Hematopoietic multipotent progenitor cell treated with erythropoietin and hydrocortisone succinate and interleukin-3 and kit ligand, for 17 days (in vitro differentiated cells): ENCODE measurements at regions not wholly inside any gene's neighbourhood (a gene's known extent, or its start where the extent isn't known, plus 50 kb on each side); places are given as distances from the start of the nearest gene placed in this dataset.

Experiments
- DNase-seq: peaks from one replicate; pipeline ENCODE4 v3.0.0-alpha.2; 2015; ENCODE audit warnings: low spot score

DNA sequence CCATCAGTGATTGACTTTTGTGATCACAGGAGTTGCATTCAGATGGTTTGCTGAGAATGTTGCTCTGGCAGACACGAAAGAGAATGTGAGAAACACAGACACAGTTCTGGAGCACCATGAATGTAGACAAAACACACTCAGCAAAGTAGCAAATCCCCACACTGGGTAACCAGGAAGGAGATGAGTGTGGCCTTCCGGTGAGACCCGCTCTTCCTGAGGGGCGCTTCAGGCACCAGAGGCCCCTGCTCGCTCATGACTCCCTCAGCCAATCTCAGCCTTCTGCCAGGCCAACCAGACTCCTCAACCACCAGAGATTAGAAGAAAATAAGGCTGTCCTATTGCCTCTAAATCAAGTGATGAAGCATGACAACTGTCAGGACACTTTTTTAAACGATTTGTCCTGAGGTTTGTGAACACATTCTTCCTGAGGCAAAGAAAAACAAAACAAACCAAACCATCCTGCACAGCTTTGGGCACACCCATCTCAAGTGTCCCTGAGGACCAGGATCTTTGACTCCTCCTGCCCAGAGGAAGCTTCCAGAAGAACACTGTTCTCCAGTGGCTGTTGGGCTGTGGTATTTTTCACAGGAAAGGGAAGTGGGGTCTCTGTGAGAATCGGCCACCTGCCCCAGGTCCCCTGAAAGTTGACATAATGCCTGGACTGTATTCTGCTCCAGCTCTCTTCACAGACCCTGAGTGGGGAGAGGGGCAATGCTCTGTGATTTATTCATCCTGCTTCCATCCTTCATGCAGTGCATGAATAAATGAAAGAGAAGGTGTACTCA, 152.8 kb downstream of the BCL11A start:
- no peak for DNase-seq

GRCh38 chr2:60394463-60394862, 159.0 kb downstream of the BCL11A start:
- DNase-seq, result no peak

DNA sequence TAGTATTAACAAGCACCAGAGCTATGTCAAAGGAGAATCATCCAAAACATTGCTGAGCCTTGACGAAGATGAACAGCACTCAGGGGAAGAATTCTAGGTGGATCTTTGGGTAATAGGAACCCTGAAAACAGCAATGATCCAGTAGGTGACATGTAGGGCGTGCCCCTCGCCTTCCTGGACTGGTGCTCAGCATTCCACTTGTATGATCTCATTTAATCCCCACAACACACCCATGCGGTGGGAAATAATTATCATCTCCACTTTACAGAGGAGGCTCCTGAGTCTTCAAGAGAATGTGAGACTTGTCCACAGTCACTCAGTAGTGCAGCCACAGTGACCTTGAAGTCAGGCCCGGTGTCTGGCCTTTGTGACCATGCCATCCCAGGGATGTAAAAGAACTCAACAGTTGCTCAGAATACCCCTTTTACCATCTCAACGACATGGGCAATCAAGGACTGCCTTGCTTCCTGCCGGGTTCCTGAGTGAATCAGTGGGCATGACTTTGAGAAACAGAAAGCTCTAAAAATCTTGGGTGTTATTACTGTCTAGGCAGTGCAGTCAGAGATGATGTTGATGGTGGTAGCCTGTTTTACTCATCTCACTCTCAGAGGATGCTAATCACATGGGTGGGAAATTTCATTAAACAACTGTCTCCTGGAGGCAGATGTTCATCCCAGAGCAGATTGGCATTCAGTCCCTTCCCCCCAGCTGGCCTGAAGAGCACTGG, 161.6 kb downstream of the BCL11A start:
- no peak for DNase-seq

GRCh38 chr2:60391230-60391629, 162.2 kb downstream of the BCL11A start:
- DNase-seq, result peak; percentile 13

DNA sequence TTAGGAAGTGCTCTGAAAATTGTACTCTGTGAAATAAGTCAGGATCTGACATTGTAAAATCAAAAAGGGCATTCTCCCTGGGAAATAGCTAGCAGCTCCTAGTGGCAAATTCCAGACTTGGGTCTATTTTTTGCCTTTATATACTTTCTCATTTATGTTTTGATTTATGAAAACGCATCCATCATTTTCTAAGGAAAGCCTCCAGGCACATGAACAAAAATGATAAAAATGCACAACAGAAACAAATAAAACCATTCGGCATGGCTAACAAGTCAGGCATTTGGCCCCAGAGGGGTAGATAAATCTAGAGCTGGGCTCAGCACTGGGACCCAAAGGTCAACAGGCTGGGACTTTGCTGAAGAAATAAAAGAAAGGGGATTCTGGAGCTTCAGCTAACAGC, 167.0 kb downstream of the BCL11A start:
- DNase-seq, result no peak

DNA sequence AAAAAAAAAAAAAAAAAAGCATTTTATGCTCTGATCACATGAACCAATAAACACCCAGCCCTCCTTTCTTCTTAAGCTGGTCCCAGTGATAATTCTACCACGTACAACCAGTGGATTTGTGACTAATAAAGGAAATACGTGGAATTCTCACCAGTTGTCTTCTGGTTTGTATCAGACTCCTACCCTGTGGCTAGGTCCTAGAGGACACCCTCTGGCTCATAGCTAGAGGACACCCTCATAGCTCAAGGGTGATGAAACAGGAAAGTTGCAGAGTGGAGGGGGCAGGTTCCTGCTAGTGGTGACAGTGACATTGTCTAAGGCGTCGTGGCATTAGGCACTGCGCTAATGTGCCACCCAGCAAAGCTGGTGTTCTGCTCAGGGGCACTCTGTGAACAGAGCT, 167.8 kb downstream of the BCL11A start:
- DNase-seq, result no peak

DNA sequence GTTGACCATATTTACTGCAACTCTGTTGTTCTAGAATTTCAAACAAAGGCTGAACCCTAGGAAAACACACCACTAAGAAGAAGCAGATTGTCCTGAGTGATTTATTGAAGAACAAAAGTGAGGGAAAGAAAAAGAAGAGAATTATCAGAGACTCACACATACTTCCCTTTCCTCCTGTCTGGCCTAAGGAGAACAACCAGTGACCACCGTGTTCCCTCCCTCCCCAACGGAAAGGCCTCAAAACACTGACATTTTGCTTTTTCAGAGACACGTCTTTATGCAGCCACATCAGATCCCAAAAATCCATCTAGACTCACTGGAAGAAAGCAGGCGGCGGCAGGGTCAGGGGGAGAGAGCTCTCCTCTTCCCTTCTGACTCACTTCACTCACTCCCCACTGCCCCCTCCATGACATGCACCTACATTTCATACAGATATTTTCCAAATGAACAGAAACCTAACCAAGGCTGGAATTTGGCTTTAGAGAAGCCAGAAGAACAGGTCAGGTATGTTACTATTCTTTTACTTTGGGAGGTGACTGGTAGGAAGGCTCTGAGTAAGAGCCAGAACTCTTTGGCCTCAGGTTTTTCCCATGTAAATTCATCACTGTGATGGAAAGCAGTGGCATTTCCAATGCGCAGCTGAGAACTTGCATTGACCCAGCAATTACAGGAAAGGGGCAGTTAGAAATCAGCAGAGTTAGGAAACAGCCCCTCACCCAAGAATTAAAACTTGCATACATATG, 169.9 kb downstream of the BCL11A start:
- no peak for DNase-seq

DNA sequence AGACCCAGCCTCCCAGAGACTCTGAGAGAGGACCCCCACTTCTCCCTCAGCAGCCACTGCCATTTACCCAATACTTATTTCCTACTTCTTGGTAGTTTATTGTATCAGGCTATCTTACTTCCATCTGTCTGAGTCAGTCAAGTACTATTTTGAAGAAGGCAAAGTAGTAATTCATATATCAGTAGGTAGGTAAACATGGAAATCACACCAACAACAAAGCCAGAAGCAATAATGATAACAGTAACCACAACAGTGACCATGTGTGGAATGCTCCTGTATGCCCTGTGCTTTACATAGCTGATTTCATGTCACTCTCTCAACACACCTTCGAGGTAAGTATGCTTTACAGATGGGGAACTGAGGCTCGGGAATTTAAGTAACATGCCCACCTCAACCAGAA, 173.0 kb downstream of the BCL11A start:
- DNase-seq, result no peak

DNA sequence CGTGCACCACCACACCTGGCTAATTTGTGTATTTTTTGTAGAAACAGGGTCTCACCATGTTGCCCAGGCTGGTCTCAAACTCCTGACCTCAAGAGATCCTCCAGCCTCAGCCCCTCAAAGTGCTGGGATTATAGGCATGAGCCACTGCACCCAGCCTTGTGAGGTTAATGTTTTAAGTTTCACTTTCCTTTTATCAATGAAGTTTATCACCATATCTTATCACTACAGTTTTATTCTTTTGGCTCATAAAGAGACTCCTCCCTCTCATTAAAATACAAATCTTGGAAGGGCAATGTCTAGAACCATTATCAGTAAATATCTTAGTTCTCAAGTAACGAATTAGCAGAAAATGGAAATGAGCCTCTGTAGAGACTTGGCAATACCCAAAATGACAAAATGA, 173.8 kb downstream of the BCL11A start:
- DNase-seq, result no peak

GRCh38 chr2:60379216-60379615, 174.2 kb downstream of the BCL11A start:
- no peak for DNase-seq

- DNase-seq, result no peak
Observed at GRCh38 chr2:60377825-60378224, 175.6 kb downstream of the BCL11A start.

DNA sequence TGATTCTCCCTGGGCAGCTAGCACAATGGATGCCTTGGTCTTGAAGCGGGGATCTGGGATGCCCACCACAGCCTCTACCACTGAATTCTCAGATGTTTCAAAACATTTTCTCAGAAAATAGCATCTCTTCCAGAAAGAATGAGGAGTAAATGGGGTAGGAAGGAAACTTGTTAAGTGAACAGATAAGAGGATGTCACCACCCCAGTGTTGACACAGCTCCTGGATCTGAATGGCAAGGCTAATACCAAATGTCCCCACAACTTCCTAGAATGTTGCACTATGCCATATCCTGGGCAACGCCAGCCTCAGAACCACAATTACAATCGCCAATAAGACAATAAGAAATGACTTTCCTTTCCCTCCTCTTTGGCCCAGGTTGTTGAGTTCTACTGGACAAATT, 177.2 kb downstream of the BCL11A start:
- no peak for DNase-seq

- DNase-seq, result no peak
Observed at GRCh38 chr2:60371681-60372080, 181.8 kb downstream of the BCL11A start.

DNA sequence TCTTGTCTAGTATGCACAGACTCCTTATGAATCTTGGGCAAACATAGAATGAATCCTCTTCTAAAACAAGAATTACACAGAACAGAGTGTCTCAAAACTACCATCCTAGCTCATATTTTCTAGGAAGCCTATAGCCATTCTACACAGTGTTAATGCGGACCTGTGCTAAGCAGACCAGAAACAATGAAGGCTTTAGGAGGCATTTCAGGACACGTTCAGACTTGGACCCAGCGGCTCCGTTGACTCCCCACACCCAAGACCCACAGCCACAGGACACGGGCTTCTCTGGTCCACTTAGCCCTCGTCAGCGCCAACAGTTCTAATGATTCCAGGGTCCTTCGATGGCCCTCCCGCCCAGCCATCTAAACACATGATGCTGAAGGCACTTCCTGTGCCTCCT, 182.2 kb downstream of the BCL11A start:
- DNase-seq, result no peak

- no peak for DNase-seq
Observed at GRCh38 chr2:60370814-60371213, 182.6 kb downstream of the BCL11A start.

DNA sequence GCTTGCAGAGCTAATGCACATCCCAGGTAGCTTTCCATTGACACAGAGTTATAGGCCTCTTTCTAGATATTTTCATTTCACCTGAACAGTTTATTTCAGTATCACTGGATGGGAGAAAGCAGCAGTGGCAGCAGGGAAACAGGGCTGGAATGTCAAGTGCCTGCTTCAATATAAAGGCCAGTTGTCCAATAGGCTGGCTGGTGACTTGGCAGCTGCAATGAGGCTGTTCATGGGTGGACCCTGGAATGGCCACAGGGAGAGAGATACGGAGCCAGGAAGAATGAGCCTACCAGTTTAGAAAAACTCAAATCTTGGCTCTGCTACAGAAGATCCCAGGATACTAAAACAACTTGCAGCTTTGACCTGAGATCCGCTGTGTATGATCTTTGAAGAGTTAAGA, 185.0 kb downstream of the BCL11A start:
- DNase-seq, result no peak

GRCh38 chr2:60366135-60366712, 187.2 kb downstream of the BCL11A start:
- DNase-seq, result no peak

DNA sequence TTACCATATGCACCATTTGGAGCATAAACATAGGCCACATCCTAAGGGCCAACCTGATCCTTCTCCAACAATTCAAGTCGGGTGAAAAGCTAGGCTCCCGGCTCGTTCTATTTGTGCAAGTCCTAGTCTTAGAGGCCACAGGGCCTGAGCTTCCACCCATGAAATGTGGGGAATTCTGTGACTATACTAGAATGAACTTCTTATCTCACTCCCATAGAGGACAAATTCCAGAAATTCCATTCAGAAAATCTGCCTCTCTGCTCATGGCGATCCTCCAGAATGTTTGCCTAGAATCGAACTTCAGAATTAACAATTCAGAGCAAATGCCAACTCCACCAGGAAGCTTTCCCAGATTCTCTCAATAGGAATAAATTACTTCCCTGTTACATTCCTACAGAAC, 187.9 kb downstream of the BCL11A start:
- no peak for DNase-seq

GRCh38 chr2:60364491-60364890, 189.0 kb downstream of the BCL11A start:
- no peak for DNase-seq

- no peak for DNase-seq
Observed at GRCh38 chr2:60361498-60361897, 192.0 kb downstream of the BCL11A start.

GRCh38 chr2:60359569-60359968, 193.9 kb downstream of the BCL11A start:
- no peak for DNase-seq

DNA sequence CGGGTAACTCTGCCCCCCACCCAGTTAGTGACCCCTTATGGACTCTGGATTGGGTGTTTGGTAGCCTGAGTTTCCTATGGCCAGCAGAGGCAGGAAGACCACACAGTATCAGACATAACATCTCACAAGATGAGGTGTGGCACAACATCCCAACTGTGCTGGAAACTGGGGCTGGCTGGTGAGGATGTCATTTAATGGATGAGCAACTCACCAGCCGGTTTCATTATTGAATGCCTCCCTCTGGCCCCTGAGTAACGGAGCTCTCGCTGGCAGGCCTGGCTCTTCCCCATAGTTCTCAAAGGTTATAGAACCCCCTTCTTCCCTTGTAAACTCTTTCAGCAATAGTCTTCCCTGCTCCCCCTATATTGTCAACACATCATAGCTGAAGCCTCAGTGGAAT, 195.0 kb downstream of the BCL11A start:
- no peak for DNase-seq

DNA sequence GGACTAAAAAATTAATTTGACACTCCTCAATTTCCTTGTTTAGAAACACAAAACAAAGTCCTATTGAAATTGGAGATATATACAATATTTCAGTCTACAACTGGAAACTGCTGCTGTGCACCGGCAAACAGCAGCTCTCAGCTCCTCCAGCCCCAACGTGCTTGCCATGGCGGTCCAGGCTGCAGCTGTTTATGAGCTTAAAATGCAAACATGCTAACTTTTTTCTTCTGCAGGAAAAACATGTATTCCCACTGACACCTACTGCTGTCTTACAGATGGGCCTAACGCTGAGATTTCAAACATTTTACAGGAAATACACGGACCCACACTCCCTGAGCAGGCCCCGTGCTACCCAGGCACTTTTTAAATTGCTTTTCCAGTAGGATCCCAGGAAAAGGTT, 195.5 kb downstream of the BCL11A start:
- no peak for DNase-seq
